ENCODE measurements at regions not wholly inside any gene's neighbourhood (a gene's known extent, or its start where the extent isn't known, plus 50 kb on each side); places are given as distances from the start of the nearest gene placed in this dataset.
"Not testable (repeated sequence)": the region's sequence is repeated elsewhere in the genome, so short reads cannot be mapped to it uniquely, and the experiment has no call there.

- Mint-ChIP-seq H3K27ac (no peak overlapping the region), H3K4me1 (no peaks in the 10 kb centered on the region), H3K36me3 (ENCODE audit: low read depth) (no peaks in the 10 kb centered on the region), H3K27me3 (no peaks in the 10 kb centered on the region), H3K9me3 (no peaks in the 10 kb centered on the region), H3K4me3 (no peak overlapping the region)
- no peak for DNase-seq
- ChIA-PET POLR2A (no interaction called here), CTCF (no interaction called here)
Observed at GRCh38 chr7:146057958-146058357, 58.6 kb upstream of the CNTNAP2 start.

DNA sequence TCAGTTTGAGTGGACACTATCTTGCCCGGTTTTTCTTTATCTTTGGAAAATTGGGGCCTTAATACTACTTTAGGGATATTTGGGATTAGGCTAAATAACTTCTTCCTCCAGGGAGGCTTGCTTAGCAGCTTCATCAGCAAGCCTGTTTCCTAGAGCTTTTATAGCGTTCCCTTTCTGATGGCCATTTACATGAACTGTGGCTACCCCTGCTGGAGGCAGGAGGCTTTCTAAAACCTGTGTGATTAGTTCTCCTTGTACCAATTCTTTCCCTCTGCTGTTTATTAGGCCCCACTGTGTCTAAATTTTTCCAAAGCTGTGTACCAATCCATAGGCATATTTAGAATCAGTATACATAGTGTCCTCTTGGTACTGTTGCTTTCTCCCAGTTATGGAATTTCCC is 61.7 kb upstream of the CNTNAP2 start:
- CTCF ChIA-PET = no interaction called here
- Mint-ChIP-seq H3K36me3 (ENCODE audit: low read depth) (no peaks in the 10 kb centered on the region), H3K4me3 (no peak overlapping the region), H3K27me3 (no peaks in the 10 kb centered on the region), H3K4me1 (no peaks in the 10 kb centered on the region), H3K27ac (no peak overlapping the region), H3K9me3 (no peaks in the 10 kb centered on the region)
- POLR2A ChIA-PET = no interaction called here
- no peak for DNase-seq

GRCh38 chr7:146053492-146053891 is 63.1 kb upstream of the CNTNAP2 start:
- POLR2A ChIA-PET = no interaction called here
- Mint-ChIP-seq H3K4me1 (no peaks in the 10 kb centered on the region), H3K27ac (no peak overlapping the region), H3K9me3 (no peaks in the 10 kb centered on the region), H3K27me3 (no peaks in the 10 kb centered on the region), H3K4me3 (no peak overlapping the region), H3K36me3 (ENCODE audit: low read depth) (no peaks in the 10 kb centered on the region)
- CTCF ChIA-PET = no interaction called here
- no peak for DNase-seq

- DNase-seq; H3K27me3 Mint-ChIP-seq; POLR2A ChIA-PET; H3K9me3 Mint-ChIP-seq; H3K4me3 Mint-ChIP-seq; H3K36me3 Mint-ChIP-seq (ENCODE audit: low read depth); H3K27ac Mint-ChIP-seq; H3K4me1 Mint-ChIP-seq; CTCF ChIA-PET: not testable (repeated sequence)
Observed at GRCh38 chr7:146043310-146043709, 73.3 kb upstream of the CNTNAP2 start.

- CTCF ChIA-PET = no interaction called here
- Mint-ChIP-seq H3K9me3 (peaks cover 10% of the 10 kb centered on the region), H3K27me3 (no peaks in the 10 kb centered on the region), H3K27ac (no peak overlapping the region), H3K36me3 (ENCODE audit: low read depth) (no peaks in the 10 kb centered on the region), H3K4me1 (no peaks in the 10 kb centered on the region), H3K4me3 (no peak overlapping the region)
- no peak for DNase-seq
- POLR2A ChIA-PET = no interaction called here
Observed at GRCh38 chr7:146028251-146028750, 88.3 kb upstream of the CNTNAP2 start.

DNA sequence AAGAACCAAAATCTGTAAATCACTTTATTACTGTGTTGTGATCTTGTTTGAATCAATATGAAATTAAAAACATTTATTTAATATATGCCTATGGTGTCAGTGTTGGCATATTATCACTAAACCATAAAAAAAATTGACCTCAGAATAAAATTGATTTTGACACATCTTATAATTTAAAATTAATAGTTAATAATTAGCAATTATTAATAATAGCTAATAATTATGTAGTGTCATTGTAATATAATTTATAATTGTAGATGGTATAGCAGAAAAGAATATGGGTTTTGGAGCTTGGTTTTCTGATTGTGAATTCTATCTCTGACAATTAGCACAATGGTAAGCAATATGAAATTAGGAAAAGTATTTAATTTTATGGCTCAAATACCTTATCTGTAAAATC is 89.4 kb upstream of the CNTNAP2 start:
- CTCF ChIA-PET = no interaction called here
- H3K4me1 Mint-ChIP-seq = no peaks in the 10 kb centered on the region

GRCh38 chr7:146022776-146023175 is 93.8 kb upstream of the CNTNAP2 start:
- ChIA-PET POLR2A (no interaction called here), CTCF (no interaction called here)
- Mint-ChIP-seq H3K27ac (no peak overlapping the region), H3K4me1 (no peaks in the 10 kb centered on the region), H3K36me3 (ENCODE audit: low read depth) (no peaks in the 10 kb centered on the region), H3K4me3 (no peak overlapping the region), H3K27me3 (no peaks in the 10 kb centered on the region), H3K9me3 (peaks cover 23% of the 10 kb centered on the region)
- no peak for DNase-seq

More for the DNA sequence above, 89.4 kb upstream of the CNTNAP2 start:
- no peak overlapping the region for H3K4me3 Mint-ChIP-seq
- POLR2A ChIA-PET = no interaction called here
- no peak overlapping the region for H3K27ac Mint-ChIP-seq
- DNase-seq = no peak
- H3K27me3 Mint-ChIP-seq = no peaks in the 10 kb centered on the region
- H3K9me3 Mint-ChIP-seq = peaks cover 12% of the 10 kb centered on the region
- H3K36me3 Mint-ChIP-seq (ENCODE audit: low read depth) = no peaks in the 10 kb centered on the region

DNA sequence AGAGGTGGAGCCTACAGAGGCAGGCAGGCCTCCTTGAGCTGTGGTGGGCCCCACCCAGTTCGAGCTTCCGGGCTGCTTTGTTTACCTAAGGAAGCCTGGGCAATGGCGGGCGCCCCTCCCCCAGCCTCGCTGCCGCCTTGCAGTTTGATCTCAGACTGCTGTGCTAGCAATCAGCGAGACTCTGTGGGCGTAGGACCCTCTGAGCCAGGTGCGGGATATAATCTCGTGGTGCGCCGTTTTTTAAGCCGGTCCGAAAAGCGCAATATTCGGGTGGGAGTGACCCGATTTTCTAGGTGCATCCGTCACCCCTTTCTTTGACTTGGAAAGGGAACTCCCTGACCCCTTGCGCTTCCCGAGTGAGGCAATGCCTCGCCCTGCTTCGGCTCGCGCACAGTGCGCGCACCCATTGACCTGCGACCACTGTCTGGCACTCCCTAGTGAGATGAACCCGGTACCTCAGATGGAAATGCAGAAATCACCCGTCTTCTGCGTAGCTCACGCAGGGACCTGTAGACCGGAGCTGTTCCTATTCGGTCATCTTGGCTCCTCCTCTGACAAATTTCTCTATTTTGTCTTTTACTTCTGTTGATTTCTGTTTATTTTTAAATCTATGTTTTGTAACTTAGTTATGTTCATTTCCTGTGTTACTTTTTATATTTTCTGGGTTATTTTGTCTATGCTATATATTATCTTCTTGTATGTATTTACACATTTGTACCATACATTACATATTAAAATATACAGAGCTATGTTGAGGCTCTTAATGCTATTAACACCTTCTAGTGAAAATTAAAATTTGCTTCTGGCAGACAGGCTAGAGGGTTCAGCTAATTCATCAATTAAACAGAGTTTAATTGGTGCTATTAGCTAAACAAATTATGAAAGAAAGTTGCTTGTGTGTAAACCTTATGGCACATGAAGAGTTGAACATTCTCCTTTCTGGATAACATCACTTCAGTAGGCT is 97.3 kb upstream of the CNTNAP2 start:
- H3K4me3 Mint-ChIP-seq; CTCF ChIA-PET; H3K27me3 Mint-ChIP-seq; H3K27ac Mint-ChIP-seq; POLR2A ChIA-PET; H3K36me3 Mint-ChIP-seq (ENCODE audit: low read depth); DNase-seq; H3K4me1 Mint-ChIP-seq: not testable (repeated sequence)
- peaks cover 15% of the 10 kb centered on the region for H3K9me3 Mint-ChIP-seq

DNA sequence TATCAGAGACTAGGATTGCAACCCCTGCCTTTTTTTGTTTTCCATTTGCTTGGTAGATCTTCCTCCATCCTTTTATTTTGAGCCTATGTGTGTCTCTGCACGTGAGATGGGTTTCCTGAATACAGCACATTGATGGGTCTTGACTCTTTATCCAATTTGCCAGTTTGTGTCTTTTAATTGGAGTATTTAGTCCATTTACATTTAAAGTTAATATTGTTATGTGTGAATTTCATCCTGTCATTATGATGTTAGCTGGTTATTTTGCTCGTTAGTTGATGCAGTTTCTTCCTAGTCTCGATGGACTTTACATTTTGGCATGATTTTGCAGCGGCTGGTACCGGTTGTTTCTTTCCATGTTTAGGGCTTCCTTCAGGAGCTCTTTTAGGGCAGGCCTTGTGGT is 99.2 kb upstream of the CNTNAP2 start:
- H3K27ac Mint-ChIP-seq; POLR2A ChIA-PET; H3K4me3 Mint-ChIP-seq; H3K27me3 Mint-ChIP-seq; CTCF ChIA-PET; H3K4me1 Mint-ChIP-seq; H3K36me3 Mint-ChIP-seq (ENCODE audit: low read depth); DNase-seq: not testable (repeated sequence)
- H3K9me3 Mint-ChIP-seq = peaks cover 11% of the 10 kb centered on the region

- POLR2A ChIA-PET; H3K4me3 Mint-ChIP-seq; H3K27me3 Mint-ChIP-seq; DNase-seq; H3K36me3 Mint-ChIP-seq (ENCODE audit: low read depth); CTCF ChIA-PET; H3K4me1 Mint-ChIP-seq; H3K27ac Mint-ChIP-seq; H3K9me3 Mint-ChIP-seq: not testable (repeated sequence)
Observed at GRCh38 chr7:146014154-146014553, 102.4 kb upstream of the CNTNAP2 start.

GRCh38 chr7:146008293-146008692 is 108.3 kb upstream of the CNTNAP2 start:
- POLR2A ChIA-PET = no interaction called here
- CTCF ChIA-PET = no interaction called here
- H3K4me3 Mint-ChIP-seq = no peak overlapping the region
- H3K27me3 Mint-ChIP-seq = no peaks in the 10 kb centered on the region
- H3K36me3 Mint-ChIP-seq (ENCODE audit: low read depth) = no peaks in the 10 kb centered on the region
- H3K27ac Mint-ChIP-seq = no peak overlapping the region
- no peak for DNase-seq
- H3K4me1 Mint-ChIP-seq = no peaks in the 10 kb centered on the region
- H3K9me3 Mint-ChIP-seq = no peaks in the 10 kb centered on the region

DNA sequence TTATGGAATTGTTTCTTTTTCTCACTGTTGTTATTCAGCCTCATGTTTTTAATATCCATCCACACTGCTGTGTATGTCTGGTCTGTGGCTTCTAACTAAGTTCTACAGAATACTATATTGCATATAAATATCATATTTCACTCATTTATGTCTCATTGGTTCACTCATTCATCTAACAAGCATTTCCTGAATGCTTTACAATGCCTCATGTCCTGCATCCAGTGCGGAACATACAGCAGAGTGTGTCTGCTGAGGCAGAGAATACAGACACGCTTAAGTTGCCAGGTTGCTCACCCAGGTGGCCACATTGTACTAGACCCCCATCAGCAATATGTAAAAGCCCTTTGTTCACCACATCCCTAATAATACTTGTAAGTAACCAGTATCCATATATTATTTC is 111.8 kb upstream of the CNTNAP2 start:
- POLR2A ChIA-PET = no interaction called here
- H3K4me3 Mint-ChIP-seq = no peak overlapping the region
- peaks cover 3% of the 10 kb centered on the region for H3K4me1 Mint-ChIP-seq
- no peak overlapping the region for H3K27ac Mint-ChIP-seq
- no peaks in the 10 kb centered on the region for H3K27me3 Mint-ChIP-seq
- H3K36me3 Mint-ChIP-seq (ENCODE audit: low read depth) = no peaks in the 10 kb centered on the region
- DNase-seq = no peak
- CTCF ChIA-PET = no interaction called here
- no peaks in the 10 kb centered on the region for H3K9me3 Mint-ChIP-seq

- POLR2A ChIA-PET = interaction anchor here (0.6 kb wide), 1 partner anchor 1384 kb away, joined by 3 read pairs; no protein-coding TSS in a partner anchor
- H3K9me3 Mint-ChIP-seq = no peaks in the 10 kb centered on the region
- H3K4me1 Mint-ChIP-seq = peaks cover 3% of the 10 kb centered on the region
- no peaks in the 10 kb centered on the region for H3K36me3 Mint-ChIP-seq (ENCODE audit: low read depth)
- no peaks in the 10 kb centered on the region for H3K27me3 Mint-ChIP-seq
- CTCF ChIA-PET = no interaction called here
- H3K4me3 Mint-ChIP-seq = no peak overlapping the region
- no peak for DNase-seq
- no peak overlapping the region for H3K27ac Mint-ChIP-seq
Observed at GRCh38 chr7:146002431-146003078, 114.0 kb upstream of the CNTNAP2 start.

GRCh38 chr7:146002008-146002407 is 114.6 kb upstream of the CNTNAP2 start:
- no peaks in the 10 kb centered on the region for H3K27me3 Mint-ChIP-seq
- POLR2A ChIA-PET = no interaction called here

More at GRCh38 chr7:146002008-146002407, 114.6 kb upstream of the CNTNAP2 start:
- CTCF ChIA-PET = no interaction called here
- Mint-ChIP-seq H3K27ac (no peak overlapping the region), H3K36me3 (ENCODE audit: low read depth) (no peaks in the 10 kb centered on the region), H3K4me3 (no peak overlapping the region), H3K9me3 (no peaks in the 10 kb centered on the region), H3K4me1 (peaks cover 3% of the 10 kb centered on the region)
- DNase-seq = no peak

All from activated CD4-positive, alpha-beta T cell treated with anti-CD3 and anti-CD28 coated beads, Interleukin-2, amount 10 ng/mL, durations not matched to agents 7 days and 5 days (primary cell).